ENCODE measurements at regions not wholly inside any gene's neighbourhood (a gene's known extent, or its start where the extent isn't known, plus 50 kb on each side); places are given as distances from the start of the nearest gene placed in this dataset.
"Not testable (repeated sequence)": the region's sequence is repeated elsewhere in the genome, so short reads cannot be mapped to it uniquely, and the experiment has no call there.

DNA sequence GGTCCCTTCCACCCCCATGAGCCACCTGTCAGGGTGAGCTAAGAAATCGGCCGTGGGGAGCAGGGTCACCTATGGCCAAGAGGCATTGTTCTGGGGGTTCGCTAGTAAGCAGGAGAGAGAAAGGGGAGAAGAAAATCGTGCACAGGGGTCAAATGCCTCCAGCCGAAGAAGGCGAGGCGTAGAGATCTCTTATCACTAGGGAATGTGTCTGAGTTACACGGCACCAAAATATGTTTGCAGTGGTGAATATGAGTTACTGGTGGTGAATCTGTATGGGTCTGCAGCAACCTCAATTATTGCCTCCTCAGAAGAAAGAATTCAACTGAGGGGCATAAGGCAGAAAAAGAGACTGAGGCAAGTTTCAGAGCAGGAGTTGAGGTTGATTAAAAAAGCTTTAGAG, 54.2 kb upstream of the RABGAP1L start:
- no peak for DNase-seq (ENCODE audit: low spot score)
- H3K79me2 ChIP-seq, result no peaks in the 10 kb centered on the region
- H4K20me1 ChIP-seq (ENCODE audit: insufficient read depth, poor library complexity, severe bottlenecking), result no peaks in the 10 kb centered on the region
- H3K4me1 ChIP-seq (ENCODE audit: insufficient read depth), result no peaks in the 10 kb centered on the region
- TF ChIP-seq, protein P1, sequence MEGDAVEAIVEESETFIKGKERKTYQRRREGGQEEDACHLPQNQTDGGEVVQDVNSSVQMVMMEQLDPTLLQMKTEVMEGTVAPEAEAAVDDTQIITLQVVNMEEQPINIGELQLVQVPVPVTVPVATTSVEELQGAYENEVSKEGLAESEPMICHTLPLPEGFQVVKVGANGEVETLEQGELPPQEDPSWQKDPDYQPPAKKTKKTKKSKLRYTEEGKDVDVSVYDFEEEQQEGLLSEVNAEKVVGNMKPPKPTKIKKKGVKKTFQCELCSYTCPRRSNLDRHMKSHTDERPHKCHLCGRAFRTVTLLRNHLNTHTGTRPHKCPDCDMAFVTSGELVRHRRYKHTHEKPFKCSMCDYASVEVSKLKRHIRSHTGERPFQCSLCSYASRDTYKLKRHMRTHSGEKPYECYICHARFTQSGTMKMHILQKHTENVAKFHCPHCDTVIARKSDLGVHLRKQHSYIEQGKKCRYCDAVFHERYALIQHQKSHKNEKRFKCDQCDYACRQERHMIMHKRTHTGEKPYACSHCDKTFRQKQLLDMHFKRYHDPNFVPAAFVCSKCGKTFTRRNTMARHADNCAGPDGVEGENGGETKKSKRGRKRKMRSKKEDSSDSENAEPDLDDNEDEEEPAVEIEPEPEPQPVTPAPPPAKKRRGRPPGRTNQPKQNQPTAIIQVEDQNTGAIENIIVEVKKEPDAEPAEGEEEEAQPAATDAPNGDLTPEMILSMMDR (IDR thresholded peaks at IDR 0.05; ENCODE audit: poor library complexity), result no peak
- no peak for TF ChIP-seq EZH2phosphoT487 (IDR thresholded peaks at IDR 0.05; ENCODE audit: low read depth, severe bottlenecking, unreplicated experiment)
- no peak for TF ChIP-seq EZH2 (IDR thresholded peaks at IDR 0.05; ENCODE audit: borderline replicate concordance)
- H3K4me2 ChIP-seq, result no peak overlapping the region
- H3K9me3 ChIP-seq (ENCODE audit: low read depth), result no peaks in the 10 kb centered on the region
- no peak overlapping the region for H3K4me3 ChIP-seq
- H3K9me2 ChIP-seq (replicated peaks; ENCODE audit: insufficient read depth), result no peaks in the 10 kb centered on the region
- no peak overlapping the region for H2AFZ ChIP-seq
- H3K27ac ChIP-seq, result no peak overlapping the region
- H3K36me3 ChIP-seq (replicated peaks; ENCODE audit: insufficient read depth, low read depth), result no peaks in the 10 kb centered on the region
- WGBS (ENCODE audit: low lambda C conversion rate, missing lambda C conversion rate), result 86% methylated on average over 8 of the region's 8 CpGs
- H3K27me3 ChIP-seq, result no peaks in the 10 kb centered on the region

DNA sequence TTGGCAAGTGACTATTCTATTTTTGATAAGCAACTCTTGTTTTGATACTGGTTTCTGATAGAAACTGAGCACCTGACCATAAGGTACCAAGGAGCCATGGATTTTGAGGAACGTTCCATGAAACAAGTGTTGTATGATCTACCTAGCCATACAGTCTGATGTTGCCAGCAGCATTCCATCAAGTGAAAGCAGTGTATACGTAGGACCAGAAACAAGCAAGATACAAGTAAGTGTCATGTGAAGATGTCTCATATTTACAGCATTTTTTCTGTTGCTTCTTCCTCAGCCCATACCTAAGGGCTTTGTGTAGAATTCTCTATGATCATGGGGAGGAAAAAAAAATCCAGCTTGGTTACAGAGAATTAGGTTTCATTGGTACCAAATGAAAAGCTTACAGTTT, 55.6 kb upstream of the RABGAP1L start:
- Histone ChIP-seq H3K4me3 (no peak overlapping the region), H2AFZ (no peak overlapping the region), H3K36me3 (replicated peaks; ENCODE audit: insufficient read depth, low read depth) (no peaks in the 10 kb centered on the region), H3K27me3 (no peaks in the 10 kb centered on the region), H3K4me1 (ENCODE audit: insufficient read depth) (no peaks in the 10 kb centered on the region), H3K4me2 (no peak overlapping the region), H4K20me1 (ENCODE audit: insufficient read depth, poor library complexity, severe bottlenecking) (no peaks in the 10 kb centered on the region), H3K9me3 (ENCODE audit: low read depth) (no peaks in the 10 kb centered on the region), H3K9me2 (replicated peaks; ENCODE audit: insufficient read depth) (no peaks in the 10 kb centered on the region), H3K27ac (no peak overlapping the region), H3K79me2 (no peaks in the 10 kb centered on the region)
- no peak for DNase-seq (ENCODE audit: low spot score)
- no peak for TF ChIP-seq EZH2phosphoT487 (IDR thresholded peaks at IDR 0.05; ENCODE audit: low read depth, severe bottlenecking, unreplicated experiment)
- no peak for TF ChIP-seq EZH2 (IDR thresholded peaks at IDR 0.05; ENCODE audit: borderline replicate concordance)
- TF ChIP-seq, protein P1 (IDR thresholded peaks at IDR 0.05; ENCODE audit: poor library complexity), result no peak
- WGBS (ENCODE audit: low lambda C conversion rate, missing lambda C conversion rate), result 89% methylated on average over 2 of the region's 2 CpGs

DNA sequence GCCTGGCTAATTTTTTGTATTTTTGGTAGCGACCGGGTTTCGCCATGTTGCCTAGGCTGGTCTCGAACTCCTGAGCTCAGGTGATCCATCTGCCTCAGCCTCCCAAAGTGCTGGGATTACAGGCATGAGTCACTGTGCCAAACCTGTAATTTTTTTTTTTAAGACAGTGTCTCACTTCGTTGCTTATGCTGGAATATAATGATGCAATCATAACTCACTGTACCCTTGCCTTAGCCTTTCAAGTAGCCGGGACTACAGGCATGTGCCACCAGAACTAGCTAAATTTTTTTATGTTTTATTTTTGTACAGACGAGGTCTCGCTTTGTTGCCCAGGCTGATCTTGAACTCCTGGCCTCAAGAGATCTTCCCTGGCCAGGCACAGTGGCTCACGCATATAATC, 57.3 kb upstream of the RABGAP1L start:
- not testable (repeated sequence) for H3K4me2 ChIP-seq; H3K9me3 ChIP-seq (ENCODE audit: low read depth); H3K27ac ChIP-seq; DNase-seq (ENCODE audit: low spot score); H3K79me2 ChIP-seq; H3K36me3 ChIP-seq (replicated peaks; ENCODE audit: insufficient read depth, low read depth); H3K4me1 ChIP-seq (ENCODE audit: insufficient read depth); H3K9me2 ChIP-seq (replicated peaks; ENCODE audit: insufficient read depth); H3K27me3 ChIP-seq; H2AFZ ChIP-seq; H3K4me3 ChIP-seq; H4K20me1 ChIP-seq (ENCODE audit: insufficient read depth, poor library complexity, severe bottlenecking)
- 95% methylated on average over 9 of the region's 9 CpGs for whole genome bisulfite sequencing (ENCODE audit: low lambda C conversion rate, missing lambda C conversion rate)

DNA sequence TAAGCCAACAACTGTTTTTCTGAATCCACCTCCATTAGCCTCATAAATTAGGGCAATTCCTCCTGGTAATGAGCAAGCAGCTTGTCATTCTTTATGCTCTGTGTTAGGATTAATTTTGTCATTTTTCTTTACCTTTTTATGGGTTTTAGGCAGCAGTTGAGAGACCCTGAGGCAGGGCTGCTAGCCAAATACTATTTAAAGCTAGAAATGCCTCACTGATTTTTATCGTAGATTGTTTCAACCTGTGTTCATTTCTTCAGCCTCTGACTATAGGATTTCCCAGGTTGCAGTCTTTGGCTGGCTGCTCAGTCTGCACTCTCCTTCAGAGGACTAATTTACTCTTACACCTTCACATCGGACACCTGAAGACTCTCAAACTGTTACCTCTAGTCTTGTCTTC, 61.9 kb upstream of the RABGAP1L start:
- Histone ChIP-seq H3K27ac (no peak overlapping the region), H2AFZ (no peak overlapping the region), H3K36me3 (replicated peaks; ENCODE audit: insufficient read depth, low read depth) (no peaks in the 10 kb centered on the region), H3K4me3 (no peak overlapping the region), H3K9me2 (replicated peaks; ENCODE audit: insufficient read depth) (no peaks in the 10 kb centered on the region), H3K9me3 (ENCODE audit: low read depth) (no peaks in the 10 kb centered on the region), H4K20me1 (ENCODE audit: insufficient read depth, poor library complexity, severe bottlenecking) (no peaks in the 10 kb centered on the region), H3K4me2 (no peak overlapping the region), H3K27me3 (no peaks in the 10 kb centered on the region), H3K79me2 (no peaks in the 10 kb centered on the region), H3K4me1 (ENCODE audit: insufficient read depth) (no peaks in the 10 kb centered on the region)
- TF ChIP-seq EZH2phosphoT487 (IDR thresholded peaks at IDR 0.05; ENCODE audit: low read depth, severe bottlenecking, unreplicated experiment), result no peak
- 82% methylated on average over 2 of the region's 2 CpGs for WGBS (ENCODE audit: low lambda C conversion rate, missing lambda C conversion rate)
- no peak for DNase-seq (ENCODE audit: low spot score)

DNA sequence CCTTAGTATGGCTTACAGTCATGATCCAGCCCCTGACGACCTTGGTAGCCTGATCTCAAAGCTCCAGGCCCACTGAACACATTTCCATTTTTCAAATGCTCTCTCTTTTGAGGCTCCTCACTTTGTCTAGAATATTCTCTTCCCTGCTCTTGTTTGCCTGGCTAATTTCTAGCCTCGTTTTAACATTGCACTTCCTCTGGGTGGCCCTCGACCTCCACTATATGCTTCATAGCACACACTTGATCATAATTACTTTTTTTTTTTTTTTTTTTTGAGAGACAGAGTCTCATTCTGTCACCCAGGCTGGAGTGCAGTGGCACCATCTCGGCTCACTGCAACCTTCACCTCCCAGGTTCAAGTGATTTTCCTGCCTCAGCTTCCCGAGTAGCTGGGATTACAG, 65.5 kb upstream of the RABGAP1L start:
- H3K9me3 ChIP-seq (ENCODE audit: low read depth), result not testable (repeated sequence)
- WGBS (ENCODE audit: low lambda C conversion rate, missing lambda C conversion rate), result 86% methylated on average over 5 of the region's 5 CpGs

More for the DNA sequence above, 65.5 kb upstream of the RABGAP1L start:
- not testable (repeated sequence) for H4K20me1 ChIP-seq (ENCODE audit: insufficient read depth, poor library complexity, severe bottlenecking); H3K4me1 ChIP-seq (ENCODE audit: insufficient read depth); H3K27ac ChIP-seq; H3K36me3 ChIP-seq (replicated peaks; ENCODE audit: insufficient read depth, low read depth); H3K4me2 ChIP-seq; H3K27me3 ChIP-seq; H2AFZ ChIP-seq; H3K4me3 ChIP-seq; H3K9me2 ChIP-seq (replicated peaks; ENCODE audit: insufficient read depth); H3K79me2 ChIP-seq; DNase-seq (ENCODE audit: low spot score)

Measured in hepatocyte (in vitro differentiated cells).